ENCODE measurements at regions not wholly inside any gene's neighbourhood (a gene's known extent, or its start where the extent isn't known, plus 50 kb on each side); places are given as distances from the start of the nearest gene placed in this dataset.

GRCh38 chr13:104008541-104009435 is 942.6 kb upstream of the SLC10A2 start:
- TF ChIP-seq FOXM1 (IDR thresholded peaks at IDR 0.05; ENCODE audit: borderline replicate concordance, low read depth) (no peak), ZBTB7A (IDR thresholded peaks at IDR 0.05; ENCODE audit: low read depth) (no peak), REST (IDR thresholded peaks at IDR 0.05; ENCODE audit: low read depth) (no peak), EP300 (IDR thresholded peaks at IDR 0.05; ENCODE audit: borderline replicate concordance) (no peak), RAD21 (IDR thresholded peaks at IDR 0.05; ENCODE audit: low read depth) (no peak), CEBPB (IDR thresholded peaks at IDR 0.05) (no peak), EGR1 (IDR thresholded peaks at IDR 0.05) (no peak), YY1 (IDR thresholded peaks at IDR 0.05; ENCODE audit: low read depth) (no peak)
- TF ChIP-seq, protein P1, sequence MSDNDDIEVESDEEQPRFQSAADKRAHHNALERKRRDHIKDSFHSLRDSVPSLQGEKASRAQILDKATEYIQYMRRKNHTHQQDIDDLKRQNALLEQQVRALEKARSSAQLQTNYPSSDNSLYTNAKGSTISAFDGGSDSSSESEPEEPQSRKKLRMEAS (IDR thresholded peaks at IDR 0.05), result no peak
